ENCODE measurements at regions not wholly inside any gene's neighbourhood (a gene's known extent, or its start where the extent isn't known, plus 50 kb on each side); places are given as distances from the start of the nearest gene placed in this dataset.

- DNase-seq (ENCODE audit: low read depth): no peak
Observed at GRCh38 chr3:96712792-96713191, 101.6 kb upstream of the EPHA6 start.

GRCh38 chr3:96719921-96720320 is 94.5 kb upstream of the EPHA6 start:
- DNase-seq (ENCODE audit: low read depth): no peak

DNA sequence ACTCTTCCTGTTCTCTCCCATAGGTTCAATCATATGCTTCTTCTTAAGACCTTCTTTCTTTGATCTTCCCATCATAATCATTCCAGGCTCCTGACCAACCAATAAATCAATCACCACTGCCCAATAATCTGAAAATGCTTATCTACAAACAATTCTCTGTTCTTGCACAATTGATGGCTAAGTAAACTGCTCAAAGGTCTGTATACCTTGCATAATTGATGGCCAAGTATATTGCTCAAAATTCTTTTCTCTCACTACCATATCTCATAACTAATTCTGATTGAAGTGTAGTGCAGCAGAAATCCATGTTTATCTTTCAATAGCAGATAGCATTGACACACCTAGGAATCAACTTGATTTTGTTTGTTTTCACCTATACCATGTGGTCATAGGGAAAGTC is 83.4 kb upstream of the EPHA6 start:
- no peak for DNase-seq (ENCODE audit: low read depth)

DNA sequence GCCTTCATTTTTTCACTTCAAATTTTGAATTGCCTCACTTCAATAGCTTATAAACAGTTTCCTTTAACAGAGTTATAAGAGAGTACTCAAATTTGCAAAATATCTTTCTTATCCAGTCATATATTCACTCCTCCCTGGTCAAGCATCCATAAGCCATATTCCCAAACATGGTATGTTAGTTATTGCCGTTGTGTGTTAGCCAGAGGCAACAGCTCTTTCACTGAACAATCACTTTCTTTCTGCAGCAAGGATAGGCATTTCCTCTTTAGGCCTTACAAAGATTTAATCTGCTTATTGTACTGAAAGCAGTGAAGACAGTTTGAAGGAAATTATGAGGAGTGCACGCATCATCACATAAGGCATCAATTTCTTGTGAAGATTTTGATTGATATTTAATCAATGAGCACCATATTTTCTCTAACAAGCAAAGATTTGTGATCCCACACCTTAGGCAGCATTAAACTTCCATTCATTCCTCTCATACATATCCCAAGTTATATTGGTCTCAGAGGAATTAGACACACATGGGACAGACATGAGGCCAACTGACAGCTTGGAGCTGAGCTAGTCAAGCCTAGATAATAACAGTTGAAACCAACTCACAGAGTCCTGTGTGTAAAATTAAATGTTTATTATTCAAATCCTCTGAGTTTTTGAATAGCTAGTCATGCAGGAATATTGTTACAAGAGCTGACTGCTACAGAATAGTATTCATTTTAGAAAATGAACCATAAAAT is 80.0 kb upstream of the EPHA6 start:
- no peak for DNase-seq (ENCODE audit: low read depth)

DNA sequence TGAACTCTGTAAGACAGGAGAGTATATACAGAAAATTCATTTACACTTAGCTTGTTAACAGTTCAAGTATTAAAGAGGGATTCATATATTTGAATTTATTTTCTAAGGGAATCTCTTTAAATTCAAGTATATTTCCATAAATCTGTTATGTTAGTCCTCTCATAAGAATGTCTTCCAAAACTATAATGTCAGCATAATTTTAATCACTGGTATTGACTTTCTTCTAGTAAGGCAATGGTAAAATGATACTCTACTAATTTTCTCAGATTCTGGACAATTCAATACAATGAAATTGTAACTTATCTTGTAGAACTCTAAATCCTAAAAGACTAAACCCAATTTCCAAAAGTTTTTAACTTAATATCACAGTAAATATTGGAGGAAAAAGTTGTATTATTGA is 66.3 kb upstream of the EPHA6 start:
- DNase-seq (ENCODE audit: low read depth): no peak

- no peak for DNase-seq (ENCODE audit: low read depth)
Observed at GRCh38 chr3:96750094-96750767, 64.2 kb upstream of the EPHA6 start.

GRCh38 chr3:96753124-96753523 is 61.3 kb upstream of the EPHA6 start:
- DNase-seq (ENCODE audit: low read depth): no peak

GRCh38 chr3:96754128-96754527 is 60.3 kb upstream of the EPHA6 start:
- no peak for DNase-seq (ENCODE audit: low read depth)

- no peak for DNase-seq (ENCODE audit: low read depth)
Observed at GRCh38 chr3:96755519-96755918, 58.9 kb upstream of the EPHA6 start.

DNA sequence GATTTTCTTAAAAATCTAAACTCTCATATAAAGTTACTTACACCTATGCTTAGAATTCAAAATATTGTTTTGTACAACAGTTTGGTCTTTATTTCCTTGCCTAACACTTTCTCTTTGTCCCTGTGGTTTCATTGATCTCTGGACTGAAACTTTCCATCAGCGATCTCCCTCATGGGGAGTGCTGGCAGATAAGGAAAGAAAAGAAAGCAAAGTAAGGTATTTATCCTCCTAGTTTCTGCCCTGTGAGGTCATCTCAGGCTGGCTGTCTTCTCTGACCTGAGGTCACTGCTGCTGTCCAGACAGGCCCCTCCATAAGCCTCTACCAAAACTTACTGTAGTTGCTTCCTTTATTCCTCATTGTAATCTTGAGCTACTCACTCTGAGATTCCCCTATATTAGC is 57.9 kb upstream of the EPHA6 start:
- DNase-seq (ENCODE audit: low read depth): no peak

DNA sequence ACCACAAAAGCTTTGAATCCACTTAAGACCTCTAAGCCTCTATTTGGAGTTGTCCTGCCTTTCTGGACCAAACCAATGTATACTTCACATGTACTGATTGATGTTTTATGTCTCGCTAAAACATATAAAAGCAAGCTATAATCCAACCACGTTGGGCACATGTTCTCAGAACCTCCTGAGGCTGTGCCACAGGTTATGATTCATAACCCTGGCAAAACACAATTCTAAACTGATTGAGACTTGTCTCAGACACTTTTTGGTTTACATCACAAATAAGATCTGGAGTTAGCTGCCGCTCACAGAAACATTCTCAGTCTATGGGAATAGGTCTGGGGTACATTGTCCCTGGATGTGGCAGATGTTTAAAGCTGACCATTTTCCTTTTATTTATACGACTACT is 53.4 kb upstream of the EPHA6 start:
- no peak for DNase-seq (ENCODE audit: low read depth)
